ENCODE measurements at regions not wholly inside any gene's neighbourhood (a gene's known extent, or its start where the extent isn't known, plus 50 kb on each side); places are given as distances from the start of the nearest gene placed in this dataset.

GRCh38 chr12:48286665-48287064 is 64.1 kb downstream of the ZNF641 start:
- Histone ChIP-seq H3K36me3 (ENCODE audit: insufficient read depth, low read length) (no peaks in the 10 kb centered on the region), H2AFZ (ENCODE audit: low read length, unreplicated experiment) (no peak overlapping the region), H3K79me2 (ENCODE audit: control insufficient read depth, insufficient read depth, low read length, unreplicated experiment) (no peaks in the 10 kb centered on the region), H3K4me3 (ENCODE audit: low read depth, low read length) (no peak overlapping the region), H3K27ac (ENCODE audit: low read depth, low read length) (no peak overlapping the region), H3K4me1 (ENCODE audit: control insufficient read depth, insufficient read depth, low read length, unreplicated experiment) (no peaks in the 10 kb centered on the region), H3K27me3 (ENCODE audit: insufficient read depth, low read length) (peaks cover 51% of the 10 kb centered on the region)

- Histone ChIP-seq H3K79me2 (ENCODE audit: control insufficient read depth, insufficient read depth, low read length, unreplicated experiment) (no peaks in the 10 kb centered on the region), H2AFZ (ENCODE audit: low read length, unreplicated experiment) (no peak overlapping the region), H3K4me1 (ENCODE audit: control insufficient read depth, insufficient read depth, low read length, unreplicated experiment) (no peaks in the 10 kb centered on the region), H3K4me3 (ENCODE audit: low read depth, low read length) (no peak overlapping the region), H3K36me3 (ENCODE audit: insufficient read depth, low read length) (no peaks in the 10 kb centered on the region), H3K27me3 (ENCODE audit: insufficient read depth, low read length) (peaks cover 49% of the 10 kb centered on the region), H3K27ac (ENCODE audit: low read depth, low read length) (no peak overlapping the region)
Observed at GRCh38 chr12:48285751-48286650, 64.7 kb downstream of the ZNF641 start.

- Histone ChIP-seq H3K36me3 (ENCODE audit: insufficient read depth, low read length) (no peaks in the 10 kb centered on the region), H3K27ac (ENCODE audit: low read depth, low read length) (no peak overlapping the region), H3K27me3 (ENCODE audit: insufficient read depth, low read length) (peaks cover 53% of the 10 kb centered on the region), H2AFZ (ENCODE audit: low read length, unreplicated experiment) (no peak overlapping the region), H3K4me1 (ENCODE audit: control insufficient read depth, insufficient read depth, low read length, unreplicated experiment) (no peaks in the 10 kb centered on the region), H3K4me3 (ENCODE audit: low read depth, low read length) (no peak overlapping the region), H3K79me2 (ENCODE audit: control insufficient read depth, insufficient read depth, low read length, unreplicated experiment) (no peaks in the 10 kb centered on the region)
Observed at GRCh38 chr12:48281811-48282210, 68.9 kb downstream of the ZNF641 start.

- Histone ChIP-seq H2AFZ (ENCODE audit: low read length, unreplicated experiment) (no peak overlapping the region), H3K27ac (ENCODE audit: low read depth, low read length) (no peak overlapping the region), H3K36me3 (ENCODE audit: insufficient read depth, low read length) (no peaks in the 10 kb centered on the region), H3K4me3 (ENCODE audit: low read depth, low read length) (no peak overlapping the region), H3K27me3 (ENCODE audit: insufficient read depth, low read length) (peaks cover 53% of the 10 kb centered on the region), H3K79me2 (ENCODE audit: control insufficient read depth, insufficient read depth, low read length, unreplicated experiment) (no peaks in the 10 kb centered on the region), H3K4me1 (ENCODE audit: control insufficient read depth, insufficient read depth, low read length, unreplicated experiment) (no peaks in the 10 kb centered on the region)
Observed at GRCh38 chr12:48280572-48280971, 70.1 kb downstream of the ZNF641 start.

- Histone ChIP-seq H3K36me3 (ENCODE audit: insufficient read depth, low read length) (no peaks in the 10 kb centered on the region), H3K4me3 (ENCODE audit: low read depth, low read length) (no peak overlapping the region), H3K4me1 (ENCODE audit: control insufficient read depth, insufficient read depth, low read length, unreplicated experiment) (no peaks in the 10 kb centered on the region), H3K79me2 (ENCODE audit: control insufficient read depth, insufficient read depth, low read length, unreplicated experiment) (no peaks in the 10 kb centered on the region), H3K27ac (ENCODE audit: low read depth, low read length) (no peak overlapping the region), H2AFZ (ENCODE audit: low read length, unreplicated experiment) (no peak overlapping the region), H3K27me3 (ENCODE audit: insufficient read depth, low read length) (peaks cover 51% of the 10 kb centered on the region)
Observed at GRCh38 chr12:48279601-48280000, 71.1 kb downstream of the ZNF641 start.

- H3K27ac ChIP-seq (ENCODE audit: low read depth, low read length), result no peak overlapping the region
- H3K4me3 ChIP-seq (ENCODE audit: low read depth, low read length), result no peak overlapping the region
- no peaks in the 10 kb centered on the region for H3K79me2 ChIP-seq (ENCODE audit: control insufficient read depth, insufficient read depth, low read length, unreplicated experiment)
- peaks cover 47% of the 10 kb centered on the region for H3K27me3 ChIP-seq (ENCODE audit: insufficient read depth, low read length)
- no peak overlapping the region for H2AFZ ChIP-seq (ENCODE audit: low read length, unreplicated experiment)
- H3K36me3 ChIP-seq (ENCODE audit: insufficient read depth, low read length), result no peaks in the 10 kb centered on the region
- H3K4me1 ChIP-seq (ENCODE audit: control insufficient read depth, insufficient read depth, low read length, unreplicated experiment), result no peaks in the 10 kb centered on the region
Observed at GRCh38 chr12:48279101-48279500, 71.6 kb downstream of the ZNF641 start.

GRCh38 chr12:48276621-48277020 is 73.5 kb upstream of the OR10AD1 start:
- Histone ChIP-seq H3K36me3 (ENCODE audit: insufficient read depth, low read length) (no peaks in the 10 kb centered on the region), H3K27me3 (ENCODE audit: insufficient read depth, low read length) (peaks cover 35% of the 10 kb centered on the region), H3K79me2 (ENCODE audit: control insufficient read depth, insufficient read depth, low read length, unreplicated experiment) (no peaks in the 10 kb centered on the region), H3K4me1 (ENCODE audit: control insufficient read depth, insufficient read depth, low read length, unreplicated experiment) (no peaks in the 10 kb centered on the region), H2AFZ (ENCODE audit: low read length, unreplicated experiment) (no peak overlapping the region), H3K4me3 (ENCODE audit: low read depth, low read length) (no peak overlapping the region), H3K27ac (ENCODE audit: low read depth, low read length) (no peak overlapping the region)

- Histone ChIP-seq H3K4me1 (ENCODE audit: control insufficient read depth, insufficient read depth, low read length, unreplicated experiment) (no peaks in the 10 kb centered on the region), H3K27me3 (ENCODE audit: insufficient read depth, low read length) (peaks cover 63% of the 10 kb centered on the region), H3K79me2 (ENCODE audit: control insufficient read depth, insufficient read depth, low read length, unreplicated experiment) (no peaks in the 10 kb centered on the region), H3K4me3 (ENCODE audit: low read depth, low read length) (no peak overlapping the region), H2AFZ (ENCODE audit: low read length, unreplicated experiment) (no peak overlapping the region), H3K36me3 (ENCODE audit: insufficient read depth, low read length) (no peaks in the 10 kb centered on the region), H3K27ac (ENCODE audit: low read depth, low read length) (no peak overlapping the region)
Observed at GRCh38 chr12:48266826-48267225, 63.7 kb upstream of the OR10AD1 start.

- Histone ChIP-seq H2AFZ (ENCODE audit: low read length, unreplicated experiment) (no peak overlapping the region), H3K27ac (ENCODE audit: low read depth, low read length) (no peak overlapping the region)
Observed at GRCh38 chr12:48265777-48266176, 62.7 kb upstream of the OR10AD1 start.

GRCh38 chr12:48263617-48264016 is 60.5 kb upstream of the OR10AD1 start:
- H3K36me3 ChIP-seq (ENCODE audit: insufficient read depth, low read length), result no peaks in the 10 kb centered on the region
- peaks cover 53% of the 10 kb centered on the region for H3K27me3 ChIP-seq (ENCODE audit: insufficient read depth, low read length)

More at GRCh38 chr12:48265777-48266176, 62.7 kb upstream of the OR10AD1 start:
- no peaks in the 10 kb centered on the region for H3K36me3 ChIP-seq (ENCODE audit: insufficient read depth, low read length)
- H3K4me3 ChIP-seq (ENCODE audit: low read depth, low read length), result no peak overlapping the region
- peaks cover 67% of the 10 kb centered on the region for H3K27me3 ChIP-seq (ENCODE audit: insufficient read depth, low read length)
- no peaks in the 10 kb centered on the region for H3K79me2 ChIP-seq (ENCODE audit: control insufficient read depth, insufficient read depth, low read length, unreplicated experiment)
- H3K4me1 ChIP-seq (ENCODE audit: control insufficient read depth, insufficient read depth, low read length, unreplicated experiment), result no peaks in the 10 kb centered on the region

GRCh38 chr12:48261773-48262172 is 58.7 kb upstream of the OR10AD1 start:
- H3K4me3 ChIP-seq (ENCODE audit: low read depth, low read length), result no peak overlapping the region
- H3K27me3 ChIP-seq (ENCODE audit: insufficient read depth, low read length), result peaks cover 45% of the 10 kb centered on the region
- H2AFZ ChIP-seq (ENCODE audit: low read length, unreplicated experiment), result no peak overlapping the region
- no peaks in the 10 kb centered on the region for H3K79me2 ChIP-seq (ENCODE audit: control insufficient read depth, insufficient read depth, low read length, unreplicated experiment)
- H3K4me1 ChIP-seq (ENCODE audit: control insufficient read depth, insufficient read depth, low read length, unreplicated experiment), result no peaks in the 10 kb centered on the region
- no peaks in the 10 kb centered on the region for H3K36me3 ChIP-seq (ENCODE audit: insufficient read depth, low read length)
- no peak overlapping the region for H3K27ac ChIP-seq (ENCODE audit: low read depth, low read length)

More at GRCh38 chr12:48263617-48264016, 60.5 kb upstream of the OR10AD1 start:
- Histone ChIP-seq H3K79me2 (ENCODE audit: control insufficient read depth, insufficient read depth, low read length, unreplicated experiment) (no peaks in the 10 kb centered on the region), H3K4me1 (ENCODE audit: control insufficient read depth, insufficient read depth, low read length, unreplicated experiment) (no peaks in the 10 kb centered on the region), H2AFZ (ENCODE audit: low read length, unreplicated experiment) (no peak overlapping the region), H3K4me3 (ENCODE audit: low read depth, low read length) (no peak overlapping the region), H3K27ac (ENCODE audit: low read depth, low read length) (no peak overlapping the region)

All from ACC112 (cell line).